Endothelial cell of umbilical vein (primary cell): ENCODE measurements at regions not wholly inside any gene's neighbourhood (a gene's known extent, or its start where the extent isn't known, plus 50 kb on each side); places are given as distances from the start of the nearest gene placed in this dataset.

Experiments
- BruUV-seq: library from RNA; stranded (reverse); fragments of 400-500 nt; replicated peaks from 2 replicates; lab custom pipeline; 2021; lab: Mats Ljungman, UMichigan
- CTCF ChIA-PET: fragments of 300-600, 350-600 bp; sonication (Branson Sonifier 250); formaldehyde crosslinking; loops from one replicate; lab custom pipeline; 2021; ENCODE audit warnings: antibody characterized with exemption, inconsistent platforms; lab: Charles Lee
- POLR2A ChIA-PET: fragments of 300-600, 350-600 bp; sonication (Branson Sonifier 250); formaldehyde crosslinking; loops from one replicate; lab custom pipeline; 2021; ENCODE audit warnings: antibody characterized with exemption, inconsistent platforms; lab: Charles Lee
- DNase-seq: peaks from one replicate; pipeline ENCODE4 v3.0.0-alpha.2; 2011; ENCODE audit warnings: low read depth, low spot score
- FAIRE-seq: peaks from 2 replicates; lab custom pipeline; 2011; peaks lifted over from hg19 to GRCh38; lab: Jason Lieb, UNC
- H2AFZ ChIP-seq: 2 replicates; pipeline ENCODE4 v1.6.0; 2012; ENCODE audit warnings: low read depth, low read length, control low read depth, inconsistent platforms
- H3K27ac ChIP-seq: 2 replicates; pipeline ENCODE4 v1.5.1; 2011; ENCODE audit warnings: low read depth, mild to moderate bottlenecking, control low read depth, low read length, moderate library complexity; ENCODE audit not compliant: insufficient read depth
- H3K27me3 ChIP-seq, 2 experiments: 2 replicates each; pipeline versions ENCODE4 v1.6.0 to v1.6.1; 2011; ENCODE audit warnings: low read length in 2 of 2, mixed read lengths in 1 of 2; ENCODE audit not compliant: control insufficient read depth in 2 of 2, insufficient read depth in 2 of 2
- H3K36me3 ChIP-seq, 2 experiments: 2 replicates in 1 of 2; 3 replicates in 1 of 2; pipeline ENCODE4 v1.5.1; 2011; ENCODE audit warnings: low read length in 2 of 2, mild to moderate bottlenecking in 1 of 2, moderate library complexity in 1 of 2; ENCODE audit not compliant: control insufficient read depth in 2 of 2, insufficient read depth in 2 of 2; ENCODE audit errors: extremely low read depth in 1 of 2
- H3K4me1 ChIP-seq: 3 replicates; pipeline ENCODE4 v1.5.1; 2011; ENCODE audit warnings: mild to moderate bottlenecking, low read length; ENCODE audit not compliant: control insufficient read depth, insufficient read depth; ENCODE audit errors: extremely low read depth
- H3K4me2 ChIP-seq: 2 replicates; pipeline ENCODE4 v1.6.1; 2011; ENCODE audit warnings: low read length, control low read depth, mixed read lengths; ENCODE audit not compliant: insufficient read depth
- H3K4me3 ChIP-seq, 3 experiments: fragments of 200-600 bp in 1 of 3; sonication (generic), shearing (Covaris generic) in 1 of 3; replicated peaks in 1 of 3; 2 replicates each; pipeline ENCODE4 v1.5.1; 2011 to 2016; ENCODE audit warnings: control low read depth in 3 of 3, low read length in 3 of 3, mild to moderate bottlenecking in 2 of 3, inconsistent platforms in 1 of 3, low read depth in 1 of 3, moderate library complexity in 1 of 3; ENCODE audit not compliant: insufficient read depth in 1 of 3
- H3K79me2 ChIP-seq: 2 replicates; pipeline ENCODE4 v1.6.0; 2012; ENCODE audit warnings: low read length, inconsistent platforms; ENCODE audit not compliant: control insufficient read depth, insufficient read depth
- H3K9ac ChIP-seq: replicated peaks from 2 replicates; pipeline ENCODE3; 2011; ENCODE audit warnings: low read length, control low read depth; ENCODE audit not compliant: insufficient read depth; ENCODE audit errors: extremely low read depth
- H3K9me1 ChIP-seq: replicated peaks from 3 replicates; pipeline ENCODE4 v1.6.0; 2011; ENCODE audit warnings: mild to moderate bottlenecking, low read length; ENCODE audit not compliant: control insufficient read depth, insufficient read depth; ENCODE audit errors: extremely low read depth
- H3K9me3 ChIP-seq: replicated peaks from 2 replicates; pipeline ENCODE4 v1.5.1; 2012; ENCODE audit warnings: low read length, inconsistent platforms; ENCODE audit not compliant: control insufficient read depth, insufficient read depth
- H4K20me1 ChIP-seq: replicated peaks from 2 replicates; pipeline ENCODE3; 2011; ENCODE audit warnings: mild to moderate bottlenecking, low read length; ENCODE audit not compliant: control insufficient read depth, insufficient read depth; ENCODE audit errors: extremely low read depth
- EZH2 ChIP-seq: IDR thresholded peaks from 2 replicates; pipeline ENCODE4 v1.6.1; 2012; ENCODE audit warnings: borderline replicate concordance, low read depth, mild to moderate bottlenecking, moderate library complexity, low read length, inconsistent platforms; ENCODE audit not compliant: severe bottlenecking
- FOS ChIP-seq: IDR thresholded peaks from 2 replicates; pipeline ENCODE4 v1.6.1; 2011; ENCODE audit warnings: mild to moderate bottlenecking, low read length, moderate library complexity, borderline replicate concordance; ENCODE audit not compliant: insufficient read depth
- GATA2 ChIP-seq: IDR thresholded peaks from 2 replicates; pipeline ENCODE4 v1.7.0; 2011; ENCODE audit warnings: low read depth, mild to moderate bottlenecking, moderate library complexity, mixed read lengths, low read length; ENCODE audit not compliant: insufficient read length, insufficient read depth
- JUN ChIP-seq: IDR thresholded peaks from 2 replicates; pipeline ENCODE4 v1.6.1; 2011; ENCODE audit warnings: borderline replicate concordance, low read depth; ENCODE audit not compliant: insufficient read length, insufficient read depth
- MYC ChIP-seq: IDR thresholded peaks from one replicate; pipeline ENCODE4 v1.6.1; 2011; ENCODE audit warnings: mild to moderate bottlenecking, low read depth, low read length
- POLR2A ChIP-seq: IDR thresholded peaks from 2 replicates; pipeline ENCODE4 v1.6.1; 2012; ENCODE audit warnings: low read depth, mild to moderate bottlenecking, control low read depth, low read length
- POLR2AphosphoS5 ChIP-seq: IDR thresholded peaks from 2 replicates; pipeline ENCODE4 v1.6.1; 2012; ENCODE audit warnings: low read depth, mild to moderate bottlenecking, control low read depth, low read length, moderate library complexity; ENCODE audit not compliant: insufficient read depth
- dilution Hi-C: fragments of 300-500 bp; cut with MboI; formaldehyde crosslinking; loops from one replicate; pipeline ENCODE4 v1.15.0; 2019; ENCODE audit warnings: low sequenced_read_pairs; ENCODE audit not compliant: extremely low pct_ligation_motif_present
- intact Hi-C: fragments of 100-400 bp; cut with micrococcal nuclease; formaldehyde crosslinking; loops from one replicate; pipeline ENCODE4 v1.10.0; 2022
- TF ChIP-seq, protein P1 (sequence below), 2 donors: IDR thresholded peaks; 1 replicate in 1 of 2; 2 replicates in 1 of 2; pipeline ENCODE4 v1.5.1; 2011; ENCODE audit warnings: low read length in 2 of 2, mild to moderate bottlenecking in 2 of 2, moderate library complexity in 2 of 2, control low read depth in 1 of 2, inconsistent platforms in 1 of 2, low read depth in 1 of 2; ENCODE audit not compliant: insufficient read depth in 1 of 2; ENCODE audit errors: extremely low read depth in 1 of 2
- TF ChIP-seq, protein P2 (sequence below): IDR thresholded peaks from 2 replicates; pipeline ENCODE4 v1.6.1; 2011; ENCODE audit not compliant: insufficient read depth, insufficient read length

DNA sequence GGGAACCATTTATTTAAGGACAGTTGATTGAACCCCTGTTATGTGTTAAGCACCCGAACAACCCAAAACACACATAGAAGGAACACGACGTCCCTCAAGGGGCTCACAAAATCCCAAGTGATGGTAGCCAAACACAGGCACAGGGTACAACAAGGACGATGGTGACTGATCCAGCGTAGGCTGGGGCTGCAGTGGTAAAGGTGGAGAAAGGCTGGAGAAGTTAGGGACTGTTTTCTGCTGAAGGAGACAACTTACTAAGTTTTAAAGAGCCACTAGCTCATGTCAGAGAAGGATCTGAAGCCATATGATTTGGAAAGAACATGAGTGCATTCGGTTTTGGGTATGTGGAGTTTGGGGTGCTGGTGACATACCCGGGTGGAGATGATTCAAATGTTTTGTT, 229.6 kb upstream of the TNRC6C start:
- H3K9me3 ChIP-seq, result no peaks in the 10 kb centered on the region
- no peaks in the 10 kb centered on the region for H3K4me1 ChIP-seq
- dilution Hi-C loops, result no loop called here
- no peaks in the 10 kb centered on the region for H3K9me1 ChIP-seq
- intact Hi-C loops, result no loop called here
- CTCF ChIA-PET, result no interaction called here
- no peak for FAIRE-seq
- POLR2A ChIA-PET, result no interaction called here
- no peak overlapping the region for H3K4me3 ChIP-seq
- H3K4me2 ChIP-seq, result no peak overlapping the region
- H3K36me3 ChIP-seq, result no peaks in the 10 kb centered on the region
- H3K9ac ChIP-seq, result no peak overlapping the region
- DNase-seq, result no peak
- no TSS peak for BruUV-seq
- H3K79me2 ChIP-seq, result no peaks in the 10 kb centered on the region
- TF ChIP-seq, protein P1, sequence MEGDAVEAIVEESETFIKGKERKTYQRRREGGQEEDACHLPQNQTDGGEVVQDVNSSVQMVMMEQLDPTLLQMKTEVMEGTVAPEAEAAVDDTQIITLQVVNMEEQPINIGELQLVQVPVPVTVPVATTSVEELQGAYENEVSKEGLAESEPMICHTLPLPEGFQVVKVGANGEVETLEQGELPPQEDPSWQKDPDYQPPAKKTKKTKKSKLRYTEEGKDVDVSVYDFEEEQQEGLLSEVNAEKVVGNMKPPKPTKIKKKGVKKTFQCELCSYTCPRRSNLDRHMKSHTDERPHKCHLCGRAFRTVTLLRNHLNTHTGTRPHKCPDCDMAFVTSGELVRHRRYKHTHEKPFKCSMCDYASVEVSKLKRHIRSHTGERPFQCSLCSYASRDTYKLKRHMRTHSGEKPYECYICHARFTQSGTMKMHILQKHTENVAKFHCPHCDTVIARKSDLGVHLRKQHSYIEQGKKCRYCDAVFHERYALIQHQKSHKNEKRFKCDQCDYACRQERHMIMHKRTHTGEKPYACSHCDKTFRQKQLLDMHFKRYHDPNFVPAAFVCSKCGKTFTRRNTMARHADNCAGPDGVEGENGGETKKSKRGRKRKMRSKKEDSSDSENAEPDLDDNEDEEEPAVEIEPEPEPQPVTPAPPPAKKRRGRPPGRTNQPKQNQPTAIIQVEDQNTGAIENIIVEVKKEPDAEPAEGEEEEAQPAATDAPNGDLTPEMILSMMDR (IDR thresholded peaks at IDR 0.05; ENCODE audit: extremely low read depth in 1 of 2, insufficient read depth in 1 of 2, low read depth in 1 of 2, low read length in 2 of 2), result no peak
- TF ChIP-seq GATA2 (no peak), EZH2 (no peak), POLR2AphosphoS5 (no peak), POLR2A (no peak), MYC (no peak), JUN (no peak), FOS (no peak)
- TF ChIP-seq, protein P2, sequence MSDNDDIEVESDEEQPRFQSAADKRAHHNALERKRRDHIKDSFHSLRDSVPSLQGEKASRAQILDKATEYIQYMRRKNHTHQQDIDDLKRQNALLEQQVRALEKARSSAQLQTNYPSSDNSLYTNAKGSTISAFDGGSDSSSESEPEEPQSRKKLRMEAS, result no peak
- H2AFZ ChIP-seq, result no peak overlapping the region
- no peaks in the 10 kb centered on the region for H4K20me1 ChIP-seq
- H3K27me3 ChIP-seq, result peaks cover 7 to 10% of the 10 kb centered on the region in 2 experiments
- H3K27ac ChIP-seq, result no peak overlapping the region
